GM12801 (cell line): ENCODE measurements at regions not wholly inside any gene's neighbourhood (a gene's known extent, or its start where the extent isn't known, plus 50 kb on each side); places are given as distances from the start of the nearest gene placed in this dataset.

Experiments
- TF ChIP-seq, protein P1 (sequence below): IDR thresholded peaks from one replicate; pipeline ENCODE4 v1.5.1; 2011; ENCODE audit warnings: control low read depth; ENCODE audit not compliant: insufficient read length; ENCODE audit errors: extremely low read depth

DNA sequence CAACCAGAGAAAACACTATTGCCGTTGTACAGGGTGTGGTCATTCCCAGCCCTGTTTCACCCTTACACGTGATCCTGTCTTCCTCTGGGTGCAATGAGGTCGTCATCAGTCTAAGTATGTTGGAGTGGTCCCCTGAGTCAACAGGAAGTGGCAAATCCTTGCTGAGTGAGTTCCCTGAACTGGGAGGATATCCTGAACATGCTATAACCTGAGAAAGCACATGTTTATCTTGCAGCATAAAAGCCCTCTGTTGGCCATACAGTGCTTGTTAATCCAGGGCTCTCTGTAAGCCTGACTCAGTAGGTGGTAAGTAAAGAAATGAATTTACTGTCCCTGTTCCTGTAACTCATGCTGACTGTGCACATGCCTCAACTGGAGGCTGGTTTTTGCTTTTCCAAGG is 477.8 kb upstream of the RGMA start:
- TF ChIP-seq, protein P1, sequence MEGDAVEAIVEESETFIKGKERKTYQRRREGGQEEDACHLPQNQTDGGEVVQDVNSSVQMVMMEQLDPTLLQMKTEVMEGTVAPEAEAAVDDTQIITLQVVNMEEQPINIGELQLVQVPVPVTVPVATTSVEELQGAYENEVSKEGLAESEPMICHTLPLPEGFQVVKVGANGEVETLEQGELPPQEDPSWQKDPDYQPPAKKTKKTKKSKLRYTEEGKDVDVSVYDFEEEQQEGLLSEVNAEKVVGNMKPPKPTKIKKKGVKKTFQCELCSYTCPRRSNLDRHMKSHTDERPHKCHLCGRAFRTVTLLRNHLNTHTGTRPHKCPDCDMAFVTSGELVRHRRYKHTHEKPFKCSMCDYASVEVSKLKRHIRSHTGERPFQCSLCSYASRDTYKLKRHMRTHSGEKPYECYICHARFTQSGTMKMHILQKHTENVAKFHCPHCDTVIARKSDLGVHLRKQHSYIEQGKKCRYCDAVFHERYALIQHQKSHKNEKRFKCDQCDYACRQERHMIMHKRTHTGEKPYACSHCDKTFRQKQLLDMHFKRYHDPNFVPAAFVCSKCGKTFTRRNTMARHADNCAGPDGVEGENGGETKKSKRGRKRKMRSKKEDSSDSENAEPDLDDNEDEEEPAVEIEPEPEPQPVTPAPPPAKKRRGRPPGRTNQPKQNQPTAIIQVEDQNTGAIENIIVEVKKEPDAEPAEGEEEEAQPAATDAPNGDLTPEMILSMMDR, result no peak

- TF ChIP-seq, protein P1, result no peak
These were observed 476.2 kb upstream of the RGMA start for GRCh38 chr15:93565201-93565600.

DNA sequence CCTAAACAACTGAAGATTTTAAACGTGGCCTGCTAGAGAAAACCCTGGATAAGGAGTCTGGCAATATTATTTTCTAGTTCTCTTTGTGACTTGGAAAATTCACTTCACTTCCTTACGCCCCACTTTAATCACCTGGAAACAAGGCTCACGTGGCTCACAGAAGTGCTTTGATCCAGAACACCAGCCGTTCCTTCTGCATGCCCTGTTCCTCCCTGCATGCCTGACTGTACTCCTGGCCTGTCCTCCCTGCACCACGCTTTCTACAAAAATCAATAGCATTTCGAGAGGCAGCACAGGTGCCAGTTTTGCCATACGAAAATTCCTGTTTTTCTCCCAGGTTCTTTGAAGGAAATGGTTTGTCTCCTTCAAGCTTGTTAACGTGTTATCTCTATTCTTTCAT is 474.2 kb upstream of the RGMA start:
- TF ChIP-seq, protein P1, result no peak

DNA sequence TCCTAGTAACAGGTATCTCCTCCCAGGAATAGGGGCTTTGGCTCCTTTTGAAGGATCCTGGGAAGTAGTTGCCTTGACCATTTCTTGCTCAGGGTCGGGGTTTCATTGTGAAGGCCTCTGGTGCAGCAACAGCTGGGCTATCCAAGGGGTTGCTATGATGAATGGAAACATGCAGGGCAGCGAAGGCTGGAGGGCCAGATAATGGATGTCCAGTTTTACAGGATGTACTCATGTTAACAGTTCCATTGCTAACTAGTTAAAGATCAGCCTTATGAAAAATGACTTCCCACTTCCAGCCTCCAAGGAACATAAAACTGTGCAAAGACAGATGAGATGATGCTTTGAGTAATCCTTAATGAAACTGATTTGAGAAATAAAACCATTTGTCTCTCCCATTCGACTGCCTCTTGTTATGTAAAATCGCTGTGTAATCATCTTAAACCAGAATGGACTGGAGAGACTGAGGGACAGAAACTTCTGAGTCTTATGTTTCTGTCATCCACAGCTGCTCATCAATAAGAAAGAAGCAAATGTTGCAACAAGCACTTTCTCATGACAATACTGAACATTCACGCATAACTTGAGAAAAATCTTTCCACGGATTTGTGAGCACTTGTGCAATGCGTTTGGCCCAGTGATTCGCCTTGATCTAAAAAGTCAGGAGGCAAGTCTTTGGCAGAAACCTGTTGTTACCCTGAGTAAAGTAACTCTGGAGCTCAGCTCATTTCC is 473.5 kb upstream of the RGMA start:
- TF ChIP-seq, protein P1, result no peak

DNA sequence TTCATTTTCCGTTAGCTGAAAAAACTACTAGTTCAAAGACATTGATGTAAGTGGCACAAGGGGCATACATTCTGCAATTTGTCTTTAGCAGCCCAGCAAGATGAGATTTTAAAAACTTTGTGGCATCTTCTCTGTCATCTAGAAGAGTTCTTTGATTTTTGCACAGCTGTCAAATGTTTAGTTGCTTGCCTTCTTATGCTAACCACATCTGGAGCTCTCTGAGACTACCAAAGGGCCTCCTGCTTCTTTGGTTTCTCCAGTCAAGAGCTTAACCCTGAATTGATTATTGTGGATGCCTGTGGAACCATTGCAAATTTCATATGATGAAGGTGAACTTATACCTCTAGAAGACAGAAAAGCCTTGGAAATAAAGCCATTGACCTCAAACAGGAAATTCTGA is 468.7 kb upstream of the RGMA start:
- TF ChIP-seq, protein P1, result no peak

DNA sequence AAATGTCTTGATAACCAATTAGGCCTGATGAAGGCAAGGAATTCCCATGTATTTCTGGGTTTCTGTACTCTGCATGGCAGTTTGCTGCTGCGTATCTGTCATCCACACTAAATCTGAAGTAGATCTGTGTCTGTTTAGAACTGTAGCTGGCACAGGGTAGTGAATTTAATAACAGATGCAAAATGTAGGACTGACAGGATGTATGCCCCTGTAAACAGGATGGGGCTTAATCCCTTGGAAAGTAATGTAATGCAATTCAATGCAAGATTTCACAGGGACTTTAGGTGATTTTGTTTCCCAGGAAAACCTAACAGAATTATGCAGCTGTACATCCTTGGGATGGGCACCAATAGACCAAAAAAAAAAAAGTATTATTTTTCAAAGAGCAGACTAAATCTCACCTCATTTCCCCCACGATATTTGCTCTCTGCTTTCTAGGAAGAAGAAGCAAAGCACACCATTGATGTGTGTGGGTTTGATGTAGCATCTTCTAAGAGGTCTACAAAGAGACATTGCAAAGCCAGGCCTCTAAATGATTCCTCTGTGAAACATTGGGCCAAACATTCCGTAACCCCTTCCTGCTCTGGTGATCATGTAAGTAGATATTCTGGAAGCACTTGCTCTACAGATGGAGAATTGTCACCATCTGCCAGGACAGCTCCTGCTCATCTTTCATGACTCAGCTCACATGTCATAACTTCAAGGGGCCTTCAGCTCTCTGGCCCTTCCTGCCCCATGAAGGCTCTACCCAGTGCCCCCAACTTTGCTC is 464.3 kb upstream of the RGMA start:
- TF ChIP-seq, protein P1, result no peak

DNA sequence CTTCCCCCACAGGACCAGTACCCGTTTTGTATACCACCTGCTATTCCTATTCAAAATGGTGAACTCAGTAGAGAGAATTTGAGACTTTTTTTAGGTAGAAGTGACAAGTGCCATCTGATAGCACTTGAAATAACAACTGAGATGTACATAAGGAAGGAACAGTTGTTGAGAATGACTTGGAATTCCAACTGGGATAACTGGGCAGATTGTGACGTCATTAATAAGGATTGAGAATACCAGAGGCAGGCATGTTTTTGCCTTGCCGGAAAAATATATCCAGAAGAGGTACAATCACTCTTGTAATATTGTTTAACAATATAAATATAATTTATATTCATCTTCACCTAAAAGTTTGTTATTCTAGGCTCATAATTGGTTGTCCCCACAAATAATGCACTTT is 454.1 kb upstream of the RGMA start:
- TF ChIP-seq, protein P1, result no peak
